Type B pancreatic cell (in vitro differentiated cells): ENCODE measurements at regions not wholly inside any gene's neighbourhood (a gene's known extent, or its start where the extent isn't known, plus 50 kb on each side); places are given as distances from the start of the nearest gene placed in this dataset.
A peak's percentile ranks its signal among the peaks of the same experiment; 100 is the strongest.

Source experiments
- DNase-seq: peaks from one replicate; pipeline ENCODE4 v3.0.0; 2021; ENCODE audit warnings: mixed read lengths; ENCODE audit not compliant: unreplicated experiment; ENCODE audit errors: extremely low spot score
- H3K27ac Mint-ChIP-seq: 2 replicates; pipeline ENCODE4 v1.8.0; 2021; ENCODE audit warnings: mild to moderate bottlenecking, mixed read lengths
- H3K27me3 Mint-ChIP-seq: 2 replicates; pipeline ENCODE4 v1.8.0; 2021; ENCODE audit warnings: mixed read lengths
- H3K36me3 Mint-ChIP-seq: 2 replicates; pipeline ENCODE4 v1.8.0; 2021; ENCODE audit warnings: mixed read lengths
- H3K4me1 Mint-ChIP-seq: one replicate; pipeline ENCODE4 v1.8.0; 2021; ENCODE audit warnings: mixed read lengths; ENCODE audit not compliant: unreplicated experiment
- H3K4me3 Mint-ChIP-seq: 2 replicates; pipeline ENCODE4 v1.8.0; 2021; ENCODE audit warnings: mild to moderate bottlenecking, mixed read lengths
- H3K9me3 Mint-ChIP-seq: 2 replicates; pipeline ENCODE4 v1.8.0; 2021; ENCODE audit warnings: mixed read lengths
- TF ChIP-seq, protein P1 (sequence below): fragments of 200-600 bp; sonication (generic); conservative IDR thresholded peaks from 2 replicates; pipeline ENCODE4 v1.5.0; 2021; ENCODE audit warnings: antibody characterized with exemption, mild to moderate bottlenecking

DNA sequence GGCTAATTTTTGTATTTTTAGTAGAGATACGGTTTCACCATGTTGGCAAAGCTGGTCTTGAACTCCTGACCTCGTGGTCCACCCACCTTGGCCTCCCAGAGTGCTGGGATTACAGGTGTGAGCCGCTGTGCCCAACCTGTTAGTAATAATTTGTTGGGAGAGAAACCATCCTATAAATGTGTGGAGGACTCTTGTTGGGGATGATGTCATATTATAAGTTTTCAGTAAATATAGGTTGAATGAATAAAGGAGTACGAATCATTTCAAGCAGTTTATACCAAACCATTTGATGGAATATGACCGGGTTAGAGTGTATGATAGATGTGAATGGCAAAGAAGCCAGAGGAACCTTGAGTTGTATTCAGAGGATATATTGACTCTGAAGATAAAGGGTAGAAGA is 240.8 kb downstream of the SAMD5 start:
- no peak for DNase-seq
- Mint-ChIP-seq H3K27ac (no peak overlapping the region), H3K9me3 (no peaks in the 10 kb centered on the region), H3K36me3 (no peaks in the 10 kb centered on the region), H3K4me3 (no peak overlapping the region), H3K27me3 (no peaks in the 10 kb centered on the region), H3K4me1 (peaks cover 4% of the 10 kb centered on the region)
- TF ChIP-seq, protein P1, sequence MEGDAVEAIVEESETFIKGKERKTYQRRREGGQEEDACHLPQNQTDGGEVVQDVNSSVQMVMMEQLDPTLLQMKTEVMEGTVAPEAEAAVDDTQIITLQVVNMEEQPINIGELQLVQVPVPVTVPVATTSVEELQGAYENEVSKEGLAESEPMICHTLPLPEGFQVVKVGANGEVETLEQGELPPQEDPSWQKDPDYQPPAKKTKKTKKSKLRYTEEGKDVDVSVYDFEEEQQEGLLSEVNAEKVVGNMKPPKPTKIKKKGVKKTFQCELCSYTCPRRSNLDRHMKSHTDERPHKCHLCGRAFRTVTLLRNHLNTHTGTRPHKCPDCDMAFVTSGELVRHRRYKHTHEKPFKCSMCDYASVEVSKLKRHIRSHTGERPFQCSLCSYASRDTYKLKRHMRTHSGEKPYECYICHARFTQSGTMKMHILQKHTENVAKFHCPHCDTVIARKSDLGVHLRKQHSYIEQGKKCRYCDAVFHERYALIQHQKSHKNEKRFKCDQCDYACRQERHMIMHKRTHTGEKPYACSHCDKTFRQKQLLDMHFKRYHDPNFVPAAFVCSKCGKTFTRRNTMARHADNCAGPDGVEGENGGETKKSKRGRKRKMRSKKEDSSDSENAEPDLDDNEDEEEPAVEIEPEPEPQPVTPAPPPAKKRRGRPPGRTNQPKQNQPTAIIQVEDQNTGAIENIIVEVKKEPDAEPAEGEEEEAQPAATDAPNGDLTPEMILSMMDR: no peak

DNA sequence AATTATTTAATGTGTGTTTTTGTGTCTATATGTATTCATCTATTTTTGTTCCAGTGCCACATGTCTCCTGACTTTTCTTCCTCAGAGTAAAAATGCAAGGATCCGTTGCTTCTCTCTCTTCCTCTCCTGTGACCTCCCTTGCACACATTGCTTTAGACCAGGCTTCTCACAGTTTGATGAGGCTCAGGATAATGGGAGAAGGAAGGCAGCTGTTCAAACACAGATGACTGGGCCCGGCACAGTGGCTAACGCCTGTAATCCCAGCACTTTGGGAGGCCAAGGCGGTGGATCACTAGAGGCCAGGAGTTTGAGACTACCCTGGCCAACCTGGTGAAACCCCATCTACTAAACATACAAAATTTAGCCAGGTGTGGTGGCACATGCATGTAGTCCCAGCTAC is 241.9 kb downstream of the SAMD5 start:
- Mint-ChIP-seq H3K4me1 (peaks cover 4% of the 10 kb centered on the region), H3K27ac (no peak overlapping the region), H3K36me3 (no peaks in the 10 kb centered on the region), H3K9me3 (no peaks in the 10 kb centered on the region), H3K4me3 (no peak overlapping the region), H3K27me3 (no peaks in the 10 kb centered on the region)
- DNase-seq: no peak
- TF ChIP-seq, protein P1: no peak

DNA sequence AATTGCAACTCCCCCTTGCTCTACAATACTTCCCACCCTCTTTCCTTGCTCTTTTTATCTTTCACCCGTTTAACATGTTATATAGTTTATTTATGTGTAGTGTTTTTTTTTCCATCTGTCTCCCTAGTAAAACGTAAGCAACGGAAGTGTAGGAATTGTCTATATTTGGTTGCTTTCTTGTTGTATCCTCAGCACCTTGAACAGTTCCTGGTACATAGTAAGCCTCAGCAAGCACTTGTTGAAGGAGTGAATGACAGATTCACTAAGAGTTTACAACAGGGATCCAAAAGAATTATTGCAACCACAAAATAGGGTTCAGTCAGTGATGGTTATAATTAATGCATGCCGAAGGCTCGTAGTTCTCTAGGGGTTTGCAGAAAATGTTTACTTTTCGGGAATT is 242.7 kb downstream of the SAMD5 start:
- H3K4me1 Mint-ChIP-seq: peaks cover 4% of the 10 kb centered on the region
- DNase-seq: no peak
- H3K9me3 Mint-ChIP-seq: no peaks in the 10 kb centered on the region
- TF ChIP-seq, protein P1: no peak
- no peak overlapping the region for H3K4me3 Mint-ChIP-seq
- H3K27ac Mint-ChIP-seq: no peak overlapping the region
- no peaks in the 10 kb centered on the region for H3K36me3 Mint-ChIP-seq
- H3K27me3 Mint-ChIP-seq: no peaks in the 10 kb centered on the region

DNA sequence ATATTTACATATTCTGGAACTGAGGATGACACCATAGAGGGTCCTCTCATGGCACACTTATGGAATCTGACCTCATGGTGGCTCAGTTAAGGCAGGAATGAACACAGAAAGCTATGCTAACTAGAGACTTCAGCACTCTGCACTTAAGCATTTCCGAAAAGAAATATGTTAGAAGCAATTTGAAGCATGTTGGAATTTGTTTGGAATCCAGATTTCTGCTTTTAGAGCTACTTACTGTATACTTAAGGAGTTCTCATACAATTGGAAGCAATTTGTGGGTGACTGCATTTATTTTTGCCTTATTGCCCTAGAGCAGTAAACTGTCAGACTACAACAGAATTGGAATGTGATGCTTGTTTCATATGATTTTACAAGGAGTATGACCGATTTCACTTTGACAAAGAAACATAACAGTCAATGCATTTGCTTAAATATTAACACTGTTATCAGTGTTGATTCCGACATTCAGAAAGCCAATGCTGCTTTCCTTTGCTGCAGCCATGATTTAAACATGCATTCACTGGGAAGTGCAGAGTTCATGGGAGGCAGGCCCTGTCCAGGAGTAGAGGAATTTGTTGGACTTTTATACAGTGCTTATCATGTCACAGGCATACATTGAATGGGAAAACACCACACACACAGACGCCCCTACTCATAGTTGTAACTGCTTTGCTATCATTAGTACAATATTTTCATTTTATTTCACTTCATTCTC is 244.4 kb downstream of the SAMD5 start:
- no peaks in the 10 kb centered on the region for H3K27me3 Mint-ChIP-seq
- peak overlapping the region; percentile 13 for H3K27ac Mint-ChIP-seq
- no peak overlapping the region for H3K4me3 Mint-ChIP-seq
- H3K9me3 Mint-ChIP-seq: no peaks in the 10 kb centered on the region
- peaks cover 4% of the 10 kb centered on the region for H3K4me1 Mint-ChIP-seq
- no peak for DNase-seq
- H3K36me3 Mint-ChIP-seq: no peaks in the 10 kb centered on the region
- TF ChIP-seq, protein P1: no peak

DNA sequence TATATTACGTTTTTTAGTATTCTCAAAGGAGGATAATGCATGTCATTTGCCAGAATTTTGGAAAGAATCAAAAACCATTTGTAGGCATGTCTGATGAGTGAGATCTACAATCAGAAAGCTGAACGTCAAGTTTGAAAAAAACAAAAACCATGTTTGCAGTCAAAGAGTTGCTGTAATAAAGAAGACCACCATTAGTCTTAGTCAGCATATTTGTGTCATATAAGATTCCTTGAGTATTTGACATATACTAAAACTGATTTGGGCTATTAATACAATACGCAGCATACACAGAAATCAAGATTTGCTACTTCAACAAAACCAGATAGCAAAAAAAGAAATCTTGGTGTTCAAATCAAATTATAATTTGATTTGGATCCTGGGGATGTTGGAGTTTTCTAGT is 247.5 kb downstream of the SAMD5 start:
- Mint-ChIP-seq H3K27me3 (no peaks in the 10 kb centered on the region), H3K27ac (no peak overlapping the region), H3K4me1 (peaks cover 4% of the 10 kb centered on the region), H3K4me3 (no peak overlapping the region), H3K9me3 (no peaks in the 10 kb centered on the region), H3K36me3 (no peaks in the 10 kb centered on the region)
- DNase-seq: no peak
- TF ChIP-seq, protein P1: no peak
